GM10248 (cell line): ENCODE measurements at regions not wholly inside any gene's neighbourhood (a gene's known extent, or its start where the extent isn't known, plus 50 kb on each side); places are given as distances from the start of the nearest gene placed in this dataset.

Source experiments
- CTCF ChIA-PET: fragments of 300-600 bp; sonication (Branson Sonifier 250); formaldehyde crosslinking; extraction: SDS; loops from one replicate; lab custom pipeline; 2021; ENCODE audit warnings: antibody characterized with exemption; lab: Yijun Ruan, JAX
- POLR2A ChIA-PET: fragments of 350-650 bp; sonication (Branson Sonifier 250); formaldehyde crosslinking; extraction: SDS; loops from one replicate; lab custom pipeline; 2020; ENCODE audit warnings: antibody characterized with exemption; lab: Yijun Ruan, JAX
- DNase-seq: peaks from one replicate; pipeline ENCODE4 v3.0.0; 2012; ENCODE audit errors: extremely low spot score
- CTCF ChIP-seq: IDR thresholded peaks from 2 replicates; pipeline ENCODE4 v1.5.1; 2012; ENCODE audit warnings: mild to moderate bottlenecking, low read depth; ENCODE audit errors: extremely low read depth, missing control alignments, control extremely low read depth

- no peak for TF ChIP-seq CTCF
- ChIA-PET CTCF (no interaction called here), POLR2A (no interaction called here)
- DNase-seq, result no peak
These were observed 102.7 kb downstream of the RNASET2 start for GRCh38 chr6:166853371-166854325.

- POLR2A ChIA-PET, result no interaction called here
- CTCF ChIA-PET, result interaction anchor here (0.7 kb wide), 1 partner anchor 27 kb away, joined by 3 read pairs; no protein-coding TSS in a partner anchor
- no peak for TF ChIP-seq CTCF
- DNase-seq, result peak; percentile 38
These were observed 103.8 kb downstream of the RNASET2 start for GRCh38 chr6:166852451-166852975.

- CTCF ChIA-PET, result interaction anchor here (0.7 kb wide), 1 partner anchor 27 kb away, joined by 3 read pairs; no protein-coding TSS in a partner anchor
- TF ChIP-seq CTCF, result no peak
- POLR2A ChIA-PET, result no interaction called here
- DNase-seq, result no peak
These were observed 104.4 kb downstream of the RNASET2 start for GRCh38 chr6:166851911-166852310.

GRCh38 chr6:166851426-166851825, 104.9 kb downstream of the RNASET2 start:
- TF ChIP-seq CTCF, result no peak
- CTCF ChIA-PET, result interaction anchor here (3.3 kb wide), 1 partner anchor 12 kb away, joined by 12 read pairs; no protein-coding TSS in a partner anchor
- POLR2A ChIA-PET, result no interaction called here
- DNase-seq, result no peak

- TF ChIP-seq CTCF, result no peak
- DNase-seq, result no peak
- POLR2A ChIA-PET, result no interaction called here
- CTCF ChIA-PET, result interaction anchor here (0.8 to 3.3 kb wide), 2 partner anchors 11 to 13 kb away, joined by 3 to 12 read pairs; no protein-coding TSS in a partner anchor
These were observed 105.7 kb downstream of the RNASET2 start for GRCh38 chr6:166850677-166851076.

- no peak for DNase-seq
- POLR2A ChIA-PET, result no interaction called here
- no peak for TF ChIP-seq CTCF
- CTCF ChIA-PET, result interaction anchor here (3.3 kb wide), 1 partner anchor 14 kb away, joined by 12 read pairs; no protein-coding TSS in a partner anchor
These were observed 106.6 kb downstream of the RNASET2 start for GRCh38 chr6:166849749-166850183.
